Activated naive CD4-positive, alpha-beta T cell treated with anti-CD3 and anti-CD28 coated beads, Interleukin-2, amount 50 U/mL, for 72 hours (primary cell): ENCODE measurements at regions not wholly inside any gene's neighbourhood (a gene's known extent, or its start where the extent isn't known, plus 50 kb on each side); places are given as distances from the start of the nearest gene placed in this dataset.

ENCODE experiments used
- ATAC-seq, 2 donors: fragments of 150-1000 bp; cut with Tn5 transposase; 2 replicates each; pipeline ENCODE4 v1.10.0; 2021; ENCODE audit warnings: mild to moderate bottlenecking in 2 of 2, moderate library complexity in 2 of 2
- DNase-seq, 2 donors: peaks; one replicate each; pipeline ENCODE4 v3.0.0; 2021 to 2022; ENCODE audit warnings: low spot score in 2 of 2
- H3K27ac Mint-ChIP-seq, 2 donors: one replicate each; pipeline ENCODE4 v1.8.0; 2022; ENCODE audit warnings: mild to moderate bottlenecking in 2 of 2, mixed read lengths in 2 of 2
- H3K36me3 Mint-ChIP-seq, 2 donors: one replicate each; pipeline ENCODE4 v1.8.0; 2022; ENCODE audit warnings: mixed read lengths in 2 of 2
- H3K9me3 Mint-ChIP-seq, 2 donors: one replicate each; pipeline ENCODE4 v1.8.0; 2022; ENCODE audit warnings: mixed read lengths in 2 of 2

DNA sequence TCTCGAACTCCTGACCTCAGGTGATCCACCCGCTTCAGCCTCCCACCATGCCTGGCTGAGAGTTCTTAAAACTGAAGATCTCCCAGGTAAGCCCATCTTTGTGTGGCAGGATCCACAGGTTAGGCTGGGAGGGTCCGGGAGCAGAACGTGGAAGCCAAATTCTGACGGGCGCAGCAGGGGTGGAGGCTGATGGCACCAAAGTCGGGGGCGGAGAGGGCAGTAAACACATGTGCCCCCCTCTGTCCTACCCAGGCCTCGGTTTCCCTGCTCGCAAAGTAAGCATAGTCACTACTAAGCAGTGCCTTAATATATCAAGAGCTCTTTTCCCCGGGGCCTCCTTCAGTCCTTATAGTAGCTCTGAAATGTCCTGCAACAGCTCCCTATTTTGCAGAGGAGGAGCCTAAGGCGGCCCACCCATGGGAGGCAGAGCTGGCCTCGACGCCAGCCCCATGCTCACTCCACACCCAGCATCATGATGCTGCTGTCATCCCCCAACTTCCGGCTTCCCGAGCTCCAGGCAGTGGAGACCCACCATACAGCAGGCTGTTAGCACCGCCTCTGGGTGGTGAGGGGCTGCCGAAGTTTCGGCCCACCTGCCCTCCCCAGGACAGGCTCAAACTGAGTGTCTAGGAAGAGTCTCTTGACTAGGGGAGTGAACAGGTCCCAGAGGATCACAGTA is 230.0 kb downstream of the CTTN start:
- no peak for ATAC-seq
- Mint-ChIP-seq H3K27ac (no peak overlapping the region), H3K36me3 (no peaks in the 10 kb centered on the region), H3K9me3 (no peaks in the 10 kb centered on the region)
- no peak for DNase-seq

DNA sequence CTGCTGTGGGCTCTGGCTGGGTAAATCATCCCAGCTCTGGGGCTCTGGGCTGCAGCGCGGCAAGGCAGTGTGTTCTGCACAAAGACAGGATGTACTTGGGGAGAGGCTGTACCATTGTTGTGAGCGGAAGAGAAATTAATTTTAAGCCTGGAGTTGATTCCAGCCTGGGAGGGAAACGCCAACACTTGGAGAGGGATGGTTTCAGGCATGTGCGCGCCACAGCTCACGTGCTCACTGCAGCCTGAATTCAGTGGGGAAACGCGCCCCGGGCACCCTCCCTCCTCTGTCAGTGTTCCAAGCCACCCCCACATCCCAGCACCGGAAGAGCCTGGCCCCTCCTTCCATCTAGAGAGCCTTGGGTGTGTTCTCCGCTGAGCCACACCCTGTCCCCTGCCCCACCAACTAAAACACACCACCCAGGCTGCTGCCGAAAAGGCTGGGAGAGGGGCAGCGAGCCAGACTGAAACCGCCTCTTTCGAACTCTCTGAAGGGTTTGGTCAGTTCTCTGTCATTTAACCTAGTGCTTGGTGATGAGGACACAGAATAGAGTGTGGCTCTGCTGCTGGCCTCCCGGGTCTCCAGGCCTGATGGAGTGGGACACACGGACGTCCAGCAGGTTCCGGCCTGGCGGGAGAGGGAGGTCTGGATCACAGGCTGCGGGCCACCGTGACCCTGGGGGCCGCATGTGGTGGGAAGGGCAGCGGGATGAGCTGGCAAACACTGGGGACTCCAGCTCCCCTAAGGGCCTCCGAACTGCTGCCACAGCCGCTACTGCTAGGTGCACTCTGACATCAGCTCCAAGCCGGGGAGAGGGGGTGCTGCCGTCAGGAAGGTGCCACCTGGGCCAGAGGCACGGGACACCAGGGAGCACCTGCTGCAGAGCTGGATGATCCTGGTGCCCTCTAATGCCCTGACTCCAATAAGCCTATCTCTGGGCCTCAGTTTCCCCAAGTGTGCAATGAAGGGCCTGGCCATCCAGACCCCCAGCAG is 230.8 kb downstream of the CTTN start:
- Mint-ChIP-seq H3K9me3 (no peaks in the 10 kb centered on the region), H3K27ac (no peak overlapping the region), H3K36me3 (no peaks in the 10 kb centered on the region)
- no peak for ATAC-seq
- DNase-seq = no peak

DNA sequence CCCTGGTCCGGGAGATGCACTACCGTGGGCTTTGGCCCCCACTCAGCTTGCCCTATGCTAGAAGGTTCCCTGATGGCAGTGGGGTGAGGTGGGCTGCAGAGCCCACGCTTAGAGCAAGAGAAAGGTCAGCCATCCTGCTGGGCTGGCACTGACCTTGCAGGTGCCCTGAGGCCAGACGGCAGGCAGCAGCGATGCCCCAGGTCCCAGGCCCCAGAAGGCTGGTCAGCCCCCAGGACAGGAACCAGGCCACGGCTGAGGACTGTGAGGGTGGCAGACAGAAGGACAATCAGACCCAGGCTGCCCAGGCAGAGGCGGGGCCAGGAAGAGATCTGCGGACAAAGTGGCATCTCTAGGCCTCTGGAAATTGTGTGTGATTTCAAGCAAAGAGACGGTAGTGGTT is 231.7 kb downstream of the CTTN start:
- DNase-seq (no peak), ATAC-seq (no peak)
- Mint-ChIP-seq H3K36me3 (no peaks in the 10 kb centered on the region), H3K9me3 (no peaks in the 10 kb centered on the region), H3K27ac (no peak overlapping the region)

DNA sequence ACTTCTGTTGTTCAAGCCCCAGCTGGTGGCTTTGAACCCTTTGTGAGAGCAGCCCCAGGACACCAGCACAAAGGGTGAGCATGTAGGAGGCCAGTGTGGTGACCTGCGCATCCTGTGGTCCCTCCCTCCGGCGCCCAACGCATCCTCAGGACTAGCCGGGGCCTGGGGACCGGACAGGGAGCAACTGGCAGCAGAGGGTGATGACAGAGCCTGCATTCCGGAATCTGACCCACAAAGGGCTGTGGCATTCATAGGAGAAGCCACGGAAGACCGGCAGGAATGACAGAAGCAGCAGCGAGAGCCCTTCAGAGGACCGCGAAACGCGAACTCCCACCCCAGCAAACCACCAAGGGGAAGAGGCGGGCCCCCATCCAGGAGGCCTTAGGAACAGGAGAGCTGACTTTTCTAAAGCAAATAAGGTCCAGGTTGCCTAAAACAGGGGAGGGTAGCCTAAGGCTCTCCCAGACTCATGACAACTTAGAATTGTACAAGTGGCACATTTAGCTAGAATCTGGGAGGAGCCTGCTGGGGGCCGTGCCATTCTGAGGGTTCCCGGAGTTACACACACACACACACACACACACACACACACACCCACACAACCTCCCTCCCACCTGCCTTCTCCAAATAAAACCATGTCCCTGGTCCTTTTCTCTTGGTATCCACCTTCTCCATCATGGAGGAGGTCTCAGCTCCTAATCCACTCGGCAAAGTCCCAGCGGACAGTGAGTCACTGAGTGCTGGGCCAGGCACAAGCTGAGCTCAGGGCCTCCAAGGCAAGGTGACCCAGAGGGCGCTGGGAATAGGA is 232.7 kb downstream of the CTTN start:
- DNase-seq (no peak), ATAC-seq (no peak)
- Mint-ChIP-seq H3K27ac (no peak overlapping the region), H3K36me3 (no peaks in the 10 kb centered on the region), H3K9me3 (no peaks in the 10 kb centered on the region)

DNA sequence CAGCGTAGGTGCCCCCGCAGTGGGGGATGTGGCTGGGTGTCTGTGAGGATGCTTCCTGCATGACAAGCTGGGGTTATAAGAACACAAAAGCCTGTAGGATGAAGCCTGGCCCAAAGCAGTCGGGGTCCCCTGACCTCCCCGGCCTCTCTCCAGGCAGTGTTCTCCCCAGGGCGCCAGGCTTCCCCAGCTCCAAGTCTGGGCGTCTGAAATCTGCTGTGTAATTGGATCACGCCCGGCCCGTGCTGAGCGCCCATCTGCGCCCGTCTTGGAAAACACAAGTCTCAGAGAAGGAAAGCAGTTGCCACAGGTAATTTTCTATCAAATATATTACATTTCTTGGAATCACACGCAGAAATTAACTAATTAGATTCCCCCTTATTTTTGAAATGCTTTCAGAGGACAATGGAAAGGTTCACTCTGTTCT is 233.3 kb downstream of the CTTN start:
- DNase-seq = no peak
- Mint-ChIP-seq H3K36me3 (no peaks in the 10 kb centered on the region), H3K27ac (no peak overlapping the region), H3K9me3 (no peaks in the 10 kb centered on the region)
- ATAC-seq = no peak

DNA sequence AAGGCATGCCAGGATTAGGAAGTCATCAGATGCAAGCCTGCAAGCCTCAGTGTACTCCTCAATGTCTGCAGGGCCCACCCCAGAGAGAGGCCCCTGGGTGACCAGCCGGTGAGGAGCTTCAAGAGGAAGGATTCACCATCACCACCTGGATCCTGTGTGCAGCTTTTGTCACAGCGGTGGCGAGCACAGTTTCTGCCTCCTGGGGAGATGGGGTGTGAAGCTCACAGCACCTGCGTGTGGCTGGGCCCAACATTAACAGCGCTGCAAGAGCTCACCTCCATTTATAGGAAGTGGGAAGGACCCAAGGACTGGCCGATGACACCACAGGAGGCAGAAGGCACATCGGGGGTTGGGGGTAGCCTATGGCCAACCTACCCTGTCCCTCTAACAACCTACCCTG is 235.3 kb downstream of the CTTN start:
- DNase-seq (no peak), ATAC-seq (no peak)
- Mint-ChIP-seq H3K27ac (no peak overlapping the region), H3K9me3 (no peaks in the 10 kb centered on the region), H3K36me3 (no peaks in the 10 kb centered on the region)

DNA sequence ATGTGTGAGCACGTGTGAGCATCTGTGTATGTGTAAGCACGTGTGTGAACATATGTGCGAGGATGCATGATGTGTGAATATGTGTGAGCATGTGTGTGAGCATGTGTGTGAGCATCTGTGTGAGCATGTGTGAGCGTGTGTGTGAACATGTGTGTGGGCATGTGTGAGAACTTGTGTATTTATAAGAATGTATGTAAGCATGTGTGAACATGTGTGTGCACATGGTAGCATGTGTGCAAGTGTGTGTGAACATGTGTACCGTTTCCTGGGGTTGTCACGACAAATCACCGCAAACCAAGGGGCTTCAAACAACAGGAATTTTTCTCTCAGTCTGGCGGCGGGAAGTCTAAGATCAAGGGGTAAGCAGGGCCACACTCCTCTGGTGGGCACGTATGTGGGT is 238.3 kb downstream of the CTTN start:
- Mint-ChIP-seq H3K36me3 (no peaks in the 10 kb centered on the region), H3K27ac (no peak overlapping the region), H3K9me3 (no peaks in the 10 kb centered on the region)
- ATAC-seq = no peak
- no peak for DNase-seq

DNA sequence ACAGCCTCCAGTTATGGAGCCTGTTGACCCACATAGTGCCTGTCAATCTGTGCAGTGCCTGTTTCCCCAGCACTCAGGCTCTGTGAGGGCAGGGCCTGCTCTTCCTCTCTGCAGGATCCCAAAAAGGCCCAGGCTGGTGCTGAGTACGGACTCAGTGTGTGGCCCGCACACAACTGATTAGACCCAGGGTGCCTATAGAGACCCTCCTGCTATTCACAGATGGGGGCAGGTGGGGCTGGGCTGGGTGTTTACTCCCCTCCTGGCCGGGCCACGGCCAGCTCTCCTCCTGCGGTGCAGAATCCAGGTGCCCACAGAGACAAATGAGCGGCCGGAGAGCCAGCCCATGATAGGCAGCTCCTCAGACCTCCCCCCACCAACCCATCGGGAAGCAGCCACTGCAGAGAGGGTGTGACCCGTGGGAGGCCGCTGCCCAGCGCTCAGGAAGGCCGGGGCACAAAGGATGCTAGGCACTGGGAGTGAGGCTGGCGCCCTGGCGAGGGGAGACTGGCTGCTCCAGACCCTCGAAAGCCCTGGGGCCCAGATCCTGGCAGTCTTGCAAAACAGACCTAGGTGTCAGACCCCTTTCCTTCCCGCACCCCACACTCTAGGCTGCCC is 239.0 kb downstream of the CTTN start:
- H3K27ac Mint-ChIP-seq = no peak overlapping the region

DNA sequence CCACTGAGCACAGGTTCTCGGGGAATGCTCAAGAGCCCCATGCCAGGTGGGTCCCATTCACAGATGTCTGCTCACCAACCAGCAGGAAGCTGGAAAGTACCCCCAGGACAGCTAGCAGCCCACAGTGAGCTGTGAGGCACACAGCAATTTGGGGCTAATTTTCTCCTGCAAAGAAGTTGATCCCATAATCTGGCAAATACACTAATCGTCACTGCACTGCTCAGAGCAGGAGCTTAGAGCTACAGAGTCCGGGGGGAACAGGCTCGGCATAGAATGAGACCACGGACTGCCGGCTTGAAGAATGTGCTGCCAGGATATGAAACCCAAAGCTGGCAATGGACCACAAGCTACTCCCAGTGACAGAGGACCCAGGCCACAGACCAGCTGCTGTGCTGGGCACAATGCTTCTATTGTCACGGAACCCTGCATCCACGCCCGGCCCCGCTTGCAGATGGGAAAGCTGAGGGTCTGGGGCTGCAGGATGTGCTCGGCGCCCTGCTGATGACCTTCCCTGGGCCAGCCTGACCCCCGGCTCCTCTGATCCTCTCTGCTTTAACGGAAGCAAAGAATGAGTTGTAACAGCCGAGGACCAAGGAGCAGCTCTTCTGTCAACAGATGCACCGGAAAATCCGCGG is 239.7 kb downstream of the CTTN start:
- H3K36me3 Mint-ChIP-seq = no peaks in the 10 kb centered on the region
- no peaks in the 10 kb centered on the region for H3K9me3 Mint-ChIP-seq
- no peak for DNase-seq
- ATAC-seq = no peak
- no peak overlapping the region for H3K27ac Mint-ChIP-seq

More for the DNA sequence above, 239.0 kb downstream of the CTTN start:
- Mint-ChIP-seq H3K9me3 (no peaks in the 10 kb centered on the region), H3K36me3 (no peaks in the 10 kb centered on the region)
- DNase-seq = no peak
- no peak for ATAC-seq

DNA sequence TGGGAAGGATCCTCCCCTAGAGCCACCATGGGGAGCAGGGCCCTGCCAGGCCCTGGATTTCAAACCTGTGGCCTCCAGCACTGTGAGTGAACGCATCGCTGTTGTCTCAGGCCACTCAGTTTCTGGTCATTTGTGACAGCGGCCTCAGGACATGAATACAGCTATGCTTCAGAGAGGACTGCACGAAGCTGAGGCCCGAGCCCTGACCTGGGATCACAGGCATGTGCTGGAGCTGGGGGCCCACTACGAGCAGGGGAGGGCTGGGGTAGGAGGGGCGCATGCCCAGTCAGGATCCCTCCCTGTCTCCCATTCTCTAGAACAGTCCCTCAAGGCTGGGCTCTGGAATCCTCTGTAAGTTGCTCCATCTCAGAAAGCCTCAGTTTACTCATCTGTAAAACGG is 242.1 kb downstream of the CTTN start:
- ATAC-seq (no peak), DNase-seq (no peak)
- Mint-ChIP-seq H3K27ac (no peak overlapping the region), H3K36me3 (no peaks in the 10 kb centered on the region), H3K9me3 (no peaks in the 10 kb centered on the region)

DNA sequence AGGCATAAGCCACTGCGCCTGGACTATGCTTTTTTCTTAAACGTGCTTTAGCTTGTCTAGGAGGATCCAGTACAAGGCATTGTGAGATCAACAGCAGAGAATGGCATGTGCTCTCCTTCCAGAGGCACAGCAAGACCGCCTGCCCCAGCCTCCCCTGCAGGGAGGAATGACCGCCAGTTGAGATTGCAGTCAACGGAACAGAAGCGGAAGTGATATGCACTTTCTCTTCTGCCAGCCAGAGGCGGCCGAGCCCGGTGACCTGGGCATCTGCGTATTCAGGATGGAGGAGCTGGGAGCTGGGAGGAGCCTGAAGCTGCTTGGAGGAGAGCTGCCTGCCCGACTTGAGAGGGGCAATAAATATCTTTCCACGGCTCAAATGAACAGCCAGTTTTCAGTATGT is 243.0 kb downstream of the CTTN start:
- no peaks in the 10 kb centered on the region for H3K9me3 Mint-ChIP-seq
- ATAC-seq (no peak), DNase-seq (no peak)
- no peaks in the 10 kb centered on the region for H3K36me3 Mint-ChIP-seq
- H3K27ac Mint-ChIP-seq = no peak overlapping the region

DNA sequence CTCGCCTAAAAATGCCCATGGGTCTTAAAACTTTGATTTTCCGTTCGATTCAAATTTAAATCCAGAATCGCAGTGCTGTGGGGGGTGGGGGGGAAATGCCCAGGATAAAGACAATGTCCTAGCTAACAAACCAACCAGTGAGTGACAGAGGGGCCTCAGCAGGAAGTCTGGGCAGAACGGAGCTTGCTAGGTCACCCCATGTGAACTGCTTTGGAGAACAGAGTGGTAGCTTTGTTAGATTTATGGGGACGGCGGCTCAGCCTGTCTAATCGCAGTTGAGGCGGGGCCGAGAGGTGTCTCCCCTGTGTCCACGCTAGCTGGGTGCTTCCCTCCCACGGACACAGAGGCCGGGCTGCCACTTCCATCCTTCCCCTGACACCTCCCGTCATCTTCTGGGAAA is 243.9 kb downstream of the CTTN start:
- no peak for ATAC-seq

DNA sequence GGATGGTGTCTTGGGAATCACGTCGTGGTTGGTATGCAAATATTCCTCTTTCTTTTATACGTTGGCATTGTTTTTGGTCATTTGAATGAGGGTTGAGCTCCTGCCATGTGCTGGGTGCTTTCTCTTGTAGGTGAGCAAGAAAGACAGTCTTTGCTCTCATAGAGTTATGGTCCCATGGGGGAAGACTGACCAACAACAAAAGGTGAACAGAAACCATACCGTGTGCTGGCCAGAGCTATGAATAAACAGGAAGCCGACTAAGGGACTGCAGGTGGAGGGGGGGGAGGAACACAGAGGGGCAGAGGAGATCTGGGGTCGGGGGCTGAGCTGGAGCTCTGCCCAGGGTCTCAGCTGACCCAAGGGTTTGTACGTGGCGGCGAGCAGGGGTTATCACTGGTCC is 245.3 kb downstream of the CTTN start:
- ATAC-seq (no peak), DNase-seq (no peak)
- H3K36me3 Mint-ChIP-seq = no peaks in the 10 kb centered on the region
- H3K9me3 Mint-ChIP-seq = no peaks in the 10 kb centered on the region
- no peak overlapping the region for H3K27ac Mint-ChIP-seq

More for the DNA sequence above, 243.9 kb downstream of the CTTN start:
- Mint-ChIP-seq H3K9me3 (no peaks in the 10 kb centered on the region), H3K27ac (no peak overlapping the region), H3K36me3 (no peaks in the 10 kb centered on the region)
- DNase-seq = no peak

DNA sequence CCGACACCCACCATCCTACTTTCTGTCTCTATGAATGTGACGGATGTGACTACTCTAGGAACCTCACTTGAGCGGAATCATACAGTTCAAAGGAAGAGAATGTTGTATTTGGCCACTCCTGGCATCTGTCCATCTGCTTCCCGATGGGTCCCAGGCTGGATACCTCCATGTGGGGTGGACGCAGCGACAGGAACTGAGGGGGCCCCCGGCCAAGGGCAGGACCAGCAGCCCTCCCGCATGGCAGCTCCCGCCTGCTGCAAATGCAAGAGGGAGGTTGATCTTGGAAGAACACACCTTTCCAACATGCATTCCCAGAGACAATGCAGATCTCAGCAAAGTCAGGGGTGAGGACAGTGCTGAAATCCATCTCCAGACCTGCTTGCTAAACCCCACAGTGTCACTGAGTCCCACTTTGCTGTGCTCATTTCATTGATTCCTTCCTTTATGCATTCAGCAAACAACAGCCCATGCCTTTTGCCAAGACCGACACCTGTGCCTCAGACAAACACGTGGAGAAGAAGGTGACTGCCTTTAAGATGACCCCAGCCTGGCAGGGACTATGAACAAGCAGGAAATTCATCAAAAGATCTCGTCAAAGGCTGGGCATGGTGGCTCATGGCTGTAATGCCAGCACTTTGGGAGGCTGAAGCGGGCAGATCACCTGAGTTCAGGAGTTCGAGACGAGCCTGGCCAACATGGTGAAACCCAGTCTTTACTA is 246.2 kb downstream of the CTTN start:
- ATAC-seq = no peak
- Mint-ChIP-seq H3K27ac (no peak overlapping the region), H3K36me3 (no peaks in the 10 kb centered on the region), H3K9me3 (no peaks in the 10 kb centered on the region)
- no peak for DNase-seq

DNA sequence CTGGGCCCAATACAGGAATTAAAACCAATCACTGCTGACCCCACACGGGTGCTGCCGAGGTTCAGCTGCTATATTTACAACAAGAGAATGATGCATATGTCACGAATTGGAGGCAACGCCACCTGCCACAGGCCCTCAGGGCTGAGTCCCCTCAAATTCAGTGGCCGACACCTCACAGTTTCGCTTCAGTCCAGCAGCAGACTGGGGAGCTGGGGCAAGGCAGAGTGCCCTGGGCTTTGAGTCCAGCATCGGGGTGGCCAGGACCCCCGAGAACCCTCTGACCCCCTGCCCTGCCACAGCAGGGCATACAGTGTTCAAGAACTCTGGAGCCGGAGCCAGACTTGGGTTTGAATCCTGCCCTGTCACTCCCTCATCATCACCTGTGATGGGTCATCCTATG is 247.2 kb downstream of the CTTN start:
- H3K27ac Mint-ChIP-seq = no peak overlapping the region
- H3K9me3 Mint-ChIP-seq = no peaks in the 10 kb centered on the region
- no peaks in the 10 kb centered on the region for H3K36me3 Mint-ChIP-seq
- ATAC-seq (no peak), DNase-seq (no peak)
